Transverse colon (tissue), 4 donors: ENCODE measurements at regions not wholly inside any gene's neighbourhood (a gene's known extent, or its start where the extent isn't known, plus 50 kb on each side); places are given as distances from the start of the nearest gene placed in this dataset.

Experiments used
- DNase-seq: peaks from one replicate; pipeline ENCODE4 v3.0.0-alpha.2; 2019
- H3K27ac ChIP-seq, 4 donors: fragments of 200-600 bp; sonication (generic); 2 replicates each; pipeline ENCODE4 v1.5.1; 2016 to 2018; ENCODE audit warnings: inconsistent platforms in 4 of 4
- H3K27me3 ChIP-seq: fragments of 200-600 bp; sonication (generic); 2 replicates; pipeline ENCODE4 v1.5.1; 2017; ENCODE audit warnings: inconsistent platforms
- H3K36me3 ChIP-seq, 4 donors: fragments of 200-600 bp; sonication (generic); 2 replicates each; pipeline ENCODE4 v1.5.1; 2017 to 2019; ENCODE audit warnings: inconsistent platforms in 4 of 4
- H3K4me1 ChIP-seq, 4 donors: fragments of 200-600 bp; sonication (generic); 2 replicates each; pipeline ENCODE4 v1.5.1; 2017 to 2020; ENCODE audit warnings: inconsistent platforms in 4 of 4
- H3K4me3 ChIP-seq, 4 donors: fragments of 200-600 bp; sonication (generic); 1 replicate in 1 of 4; 2 replicates in 3 of 4; pipeline versions ENCODE4 v1.5.1 to v1.6.1; 2017 to 2019; ENCODE audit warnings: inconsistent platforms in 4 of 4
- H3K9me3 ChIP-seq, 2 donors: fragments of 200-600 bp; sonication (generic); 2 replicates each; pipeline ENCODE4 v1.5.1; 2017 to 2019; ENCODE audit warnings: inconsistent platforms in 2 of 2
- CTCF ChIP-seq, 5 experiments: fragments of 200-600 bp in 3 of 5; fragments of 450-650 bp in 2 of 5; sonication (generic) in 3 of 5; IDR thresholded peaks; 1 replicate in 2 of 5; 2 replicates in 3 of 5; pipeline ENCODE4 v1.5.1; 2016 to 2017; ENCODE audit warnings: antibody characterized with exemption in 5 of 5, inconsistent platforms in 3 of 5, mild to moderate bottlenecking in 2 of 5, moderate library complexity in 1 of 5
- EP300 ChIP-seq: sonication (generic); formaldehyde crosslinking; IDR thresholded peaks from one replicate; pipeline ENCODE4 v1.6.1; 2017; ENCODE audit warnings: antibody characterized with exemption, low read depth
- POLR2A ChIP-seq: fragments of 450-650 bp; IDR thresholded peaks from one replicate; pipeline ENCODE4 v1.6.1; 2016; ENCODE audit warnings: antibody characterized with exemption, mild to moderate bottlenecking, moderate library complexity
- POLR2AphosphoS5 ChIP-seq, 3 donors: sonication (generic); formaldehyde crosslinking; IDR thresholded peaks; one replicate each; pipeline ENCODE4 v1.6.1; 2016; ENCODE audit warnings: antibody characterized with exemption in 3 of 3
- WGBS, 2 donors: methylation state at CpG; one replicate each; pipeline ENCODE4 v1.1.5; 2018; ENCODE audit warnings: low coverage in 1 of 2; 5-methylcytosine and 5-hydroxymethylcytosine counted together
- in situ Hi-C, 4 donors: fragments of 200-750 bp; cut with MboI; loops; one replicate each; pipeline versions ENCODE4 v1.15.0 to v1.15.1; 2017; ENCODE audit warnings: low sequenced_read_pairs in 3 of 4, low pct_ligation_motif_present in 1 of 4, low pct_unique_long_range_greater_than_20kb in 1 of 4
- intact Hi-C: fragments of 100-400 bp; cut with DNase I; formaldehyde crosslinking; loops from one replicate; pipeline ENCODE4 v1.15.1; 2023; ENCODE audit warnings: low total_unique reads

GRCh38 chrX:121161501-121161933 lies 114.1 kb downstream of the GLUD2 start:
- no peak for TF ChIP-seq CTCF (IDR thresholded peaks at IDR 0.05)
- TF ChIP-seq POLR2AphosphoS5 (IDR thresholded peaks at IDR 0.05): no peak
- no peak for TF ChIP-seq POLR2A
- TF ChIP-seq EP300: no peak
- no peak for DNase-seq
- Histone ChIP-seq H3K9me3 (no peaks in the 10 kb centered on the region), H3K27me3 (no peaks in the 10 kb centered on the region), H3K4me1 (no peaks in the 10 kb centered on the region), H3K36me3 (no peaks in the 10 kb centered on the region), H3K4me3 (no peak overlapping the region), H3K27ac (no peak overlapping the region)
- in situ Hi-C loops: no loop called here
- WGBS, 2 donors: 53 to 60% methylated on average over 1 to 4 of the region's 4 CpGs
- intact Hi-C loops: no loop called here

GRCh38 chrX:121163443-121163842 lies 116.0 kb downstream of the GLUD2 start:
- Histone ChIP-seq H3K27ac (no peak overlapping the region), H3K4me1 (no peaks in the 10 kb centered on the region), H3K27me3 (no peaks in the 10 kb centered on the region), H3K4me3 (no peak overlapping the region), H3K9me3 (no peaks in the 10 kb centered on the region), H3K36me3 (no peaks in the 10 kb centered on the region)
- DNase-seq: no peak
- 90% methylated on average over 6 of the region's 6 CpGs; no CpG with 5 or more reads in 1 of the 2 donors for WGBS, 2 donors
- in situ Hi-C loops (no loop called here), intact Hi-C loops (no loop called here)
- TF ChIP-seq POLR2A (no peak), EP300 (no peak), CTCF (IDR thresholded peaks at IDR 0.05) (no peak), POLR2AphosphoS5 (IDR thresholded peaks at IDR 0.05) (no peak)

DNA sequence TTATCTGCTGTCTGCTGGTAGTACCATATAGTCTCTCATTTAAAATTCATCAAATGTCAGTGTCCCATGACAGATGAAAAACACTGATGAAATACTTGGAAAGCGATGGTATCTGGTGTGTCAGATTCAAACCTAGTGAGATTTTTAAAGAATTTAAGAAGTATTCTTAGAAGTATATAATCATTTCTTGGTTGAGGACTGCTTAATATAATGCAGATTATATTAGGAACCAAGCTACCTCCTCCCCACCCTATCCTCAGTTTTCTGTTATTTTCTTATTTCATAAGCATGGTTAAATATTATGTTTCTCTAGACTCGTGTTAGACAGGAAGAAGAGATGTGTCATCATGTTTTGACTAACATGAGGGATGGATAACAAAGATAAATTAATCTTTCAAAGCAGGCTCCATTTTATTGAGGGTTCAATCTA lies 118.5 kb downstream of the GLUD2 start:
- no peak overlapping the region for H3K27ac ChIP-seq
- no peak for TF ChIP-seq POLR2AphosphoS5 (IDR thresholded peaks at IDR 0.05)
- TF ChIP-seq CTCF (IDR thresholded peaks at IDR 0.05): no peak
- no peak for TF ChIP-seq POLR2A
- TF ChIP-seq EP300: no peak
- H3K27me3 ChIP-seq: no peaks in the 10 kb centered on the region
- in situ Hi-C loops: no loop called here
- intact Hi-C loops: no loop called here
- no peaks in the 10 kb centered on the region for H3K9me3 ChIP-seq
- H3K36me3 ChIP-seq: no peaks in the 10 kb centered on the region
- H3K4me1 ChIP-seq: no peaks in the 10 kb centered on the region
- H3K4me3 ChIP-seq: no peak overlapping the region
- no peak for DNase-seq
- 43 to 49% methylated on average over 2 of the region's 2 CpGs for WGBS, 2 donors

GRCh38 chrX:121169099-121170035 lies 122.0 kb downstream of the GLUD2 start:
- intact Hi-C loops (no loop called here), in situ Hi-C loops (no loop called here)
- WGBS, 2 donors: 59 to 71% methylated on average over 2 of the region's 2 CpGs
- Histone ChIP-seq H3K4me3 (no peak overlapping the region), H3K27ac (no peak overlapping the region), H3K9me3 (no peaks in the 10 kb centered on the region), H3K36me3 (no peaks in the 10 kb centered on the region), H3K4me1 (no peaks in the 10 kb centered on the region), H3K27me3 (no peaks in the 10 kb centered on the region)
- no peak for DNase-seq
- TF ChIP-seq CTCF (IDR thresholded peaks at IDR 0.05) (no peak), POLR2AphosphoS5 (IDR thresholded peaks at IDR 0.05) (no peak), POLR2A (no peak), EP300 (no peak)
